ENCODE measurements at regions not wholly inside any gene's neighbourhood (a gene's known extent, or its start where the extent isn't known, plus 50 kb on each side); places are given as distances from the start of the nearest gene placed in this dataset.

- no peak for DNase-seq (ENCODE audit: low spot score)
Observed at GRCh38 chr10:8229153-8229552, 174.7 kb downstream of the GATA3 start.

- DNase-seq (ENCODE audit: low spot score): no peak
Observed at GRCh38 chr10:8230902-8231301, 176.4 kb downstream of the GATA3 start.

DNA sequence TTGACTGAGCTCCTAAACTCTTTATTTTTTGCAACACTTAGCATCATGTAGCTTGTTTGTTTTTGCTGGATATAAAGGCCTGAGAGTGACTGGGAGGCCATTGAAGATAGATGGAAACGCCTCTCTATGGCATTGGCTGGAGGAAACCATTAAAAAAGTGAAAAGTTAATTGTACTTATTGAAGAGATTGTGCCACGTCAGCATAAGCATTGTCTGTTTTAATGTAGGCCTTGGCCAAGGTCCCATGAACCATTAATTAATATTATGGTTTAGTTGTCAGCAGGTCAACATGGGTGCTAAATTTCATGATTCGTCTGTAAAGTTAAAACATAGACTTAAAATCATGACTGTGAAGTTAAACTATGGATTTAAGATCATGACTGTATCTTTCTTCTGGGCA lies 178.6 kb downstream of the GATA3 start:
- DNase-seq (ENCODE audit: low spot score): no peak

DNA sequence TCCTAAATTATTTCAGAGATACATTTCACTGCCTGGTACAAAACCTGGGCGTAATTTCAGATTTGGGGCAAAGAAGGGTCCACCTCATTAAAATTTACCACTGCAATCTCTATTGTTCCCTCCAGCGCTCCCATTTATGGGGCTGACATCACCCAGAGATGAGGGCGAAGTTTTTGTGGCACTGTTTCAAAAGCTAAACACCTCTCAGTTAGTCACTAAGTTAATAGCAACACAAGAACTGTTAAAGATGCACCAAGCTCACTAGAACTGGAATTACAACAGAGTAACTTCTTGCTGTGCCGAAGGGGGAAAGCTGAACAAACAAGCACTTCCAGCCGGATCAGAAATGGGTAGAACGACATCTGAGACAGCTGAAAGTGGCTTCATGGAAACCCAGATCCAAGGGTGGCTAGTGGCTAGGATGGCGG lies 179.4 kb downstream of the GATA3 start:
- no peak for DNase-seq (ENCODE audit: low spot score)

DNA sequence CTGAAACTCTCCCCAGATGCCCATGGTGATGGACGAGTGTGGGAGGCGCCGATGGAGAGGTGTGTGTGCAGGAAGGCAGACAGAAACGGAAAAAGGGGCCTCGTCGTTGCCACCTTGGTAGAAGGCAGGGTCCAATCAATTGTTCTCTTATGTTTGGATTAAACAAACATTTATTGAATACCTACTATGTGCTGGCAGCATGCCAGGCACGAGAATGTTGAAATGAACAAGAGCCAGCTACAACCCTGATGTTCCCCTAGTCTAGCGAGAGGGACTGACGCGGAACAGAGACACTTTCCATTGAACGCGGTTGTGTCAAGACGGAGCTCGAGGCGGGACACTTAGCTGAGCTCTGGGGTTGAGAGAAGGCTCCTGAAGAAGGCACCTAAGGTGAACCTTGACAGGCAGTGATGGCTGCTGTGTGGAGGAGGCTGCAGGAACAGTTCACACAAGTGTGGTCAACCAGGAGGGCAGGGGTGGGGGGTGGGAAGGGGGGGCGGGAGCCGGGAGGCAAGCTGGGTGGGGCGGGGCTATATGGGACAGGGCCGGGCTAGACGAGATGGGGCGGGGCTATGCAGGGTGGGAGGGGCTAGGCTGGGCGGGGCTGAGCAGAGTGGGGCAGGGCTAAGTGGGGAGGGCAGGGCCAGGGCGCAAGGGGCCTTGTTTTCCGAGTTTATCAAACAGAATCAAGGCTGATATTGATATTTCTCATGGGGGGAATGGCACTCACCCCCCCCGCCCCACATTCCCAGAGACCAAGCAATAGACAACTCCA lies 181.0 kb downstream of the GATA3 start:
- DNase-seq (ENCODE audit: low spot score): no peak

DNA sequence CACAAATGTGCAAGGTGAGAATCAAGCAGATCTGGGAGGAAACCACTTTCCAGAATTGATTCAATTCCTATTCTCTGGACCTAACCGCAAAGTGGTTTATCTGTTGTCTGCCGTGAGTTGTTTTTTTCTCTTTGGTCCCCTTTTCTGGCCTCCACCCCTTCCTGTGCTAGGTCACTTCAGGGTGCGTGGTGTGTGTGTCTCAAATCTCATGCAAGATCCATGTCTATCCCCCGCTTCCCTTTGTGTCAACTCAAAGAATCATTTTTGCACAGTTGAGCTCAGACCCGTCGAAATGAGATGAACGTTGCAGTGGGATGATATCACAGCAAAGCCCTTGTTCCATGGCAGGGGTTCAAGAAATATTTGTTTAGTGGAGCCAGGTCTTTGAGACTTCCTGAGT lies 184.5 kb downstream of the GATA3 start:
- no peak for DNase-seq (ENCODE audit: low spot score)

DNA sequence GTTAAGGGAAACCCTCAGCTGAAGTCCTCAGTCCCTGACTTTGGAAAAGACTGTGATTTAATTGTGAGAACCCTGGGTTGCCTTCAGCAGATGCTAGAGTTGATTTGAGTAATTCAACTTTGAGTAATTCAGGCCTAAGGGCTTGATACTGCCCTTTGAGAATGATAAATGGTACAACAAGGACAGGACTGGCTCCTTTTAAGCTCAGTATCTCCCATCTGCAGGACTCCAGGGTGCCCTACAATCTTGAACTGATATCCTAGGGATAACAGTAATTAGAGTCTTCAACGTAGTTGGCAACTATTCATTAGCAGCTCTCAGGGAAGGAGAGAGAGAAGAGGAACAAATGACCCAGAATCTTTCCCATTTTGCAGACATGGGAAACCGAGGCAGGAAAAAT lies 186.4 kb downstream of the GATA3 start:
- no peak for DNase-seq (ENCODE audit: low spot score)

DNA sequence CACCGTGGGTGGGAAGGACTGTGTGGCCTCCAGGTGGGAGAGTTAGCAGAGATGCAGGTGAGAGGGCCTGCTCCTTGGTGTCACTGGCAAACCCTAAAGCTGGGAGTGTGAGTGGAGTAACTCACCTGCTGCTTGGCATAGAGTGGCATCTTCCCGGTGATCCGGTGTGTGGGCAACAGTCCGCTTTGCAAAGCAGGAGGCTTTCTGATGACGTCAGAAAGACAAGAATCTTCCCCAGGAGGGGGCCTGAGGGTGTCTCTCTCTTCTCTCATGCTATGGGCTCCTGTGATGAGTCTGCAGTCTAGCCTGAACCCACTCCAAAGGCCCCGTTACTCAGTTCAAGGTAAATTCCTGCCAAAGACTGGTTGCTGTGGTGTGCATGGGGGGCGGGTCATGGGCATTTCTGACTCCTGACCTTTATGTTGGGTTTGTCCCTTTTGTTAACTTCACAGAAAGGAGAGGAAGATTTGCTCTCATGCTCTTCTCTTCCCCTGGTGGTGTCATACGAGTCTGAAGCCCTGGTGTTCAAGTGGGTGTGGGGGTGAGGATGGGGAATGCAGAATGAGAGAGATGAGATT lies 187.9 kb downstream of the GATA3 start:
- DNase-seq (ENCODE audit: low spot score): no peak

GRCh38 chr10:8245131-8245813 lies 190.8 kb downstream of the GATA3 start:
- peak; percentile 22 for DNase-seq (ENCODE audit: low spot score)

GRCh38 chr10:8245814-8246142 lies 191.3 kb downstream of the GATA3 start:
- no peak for DNase-seq (ENCODE audit: low spot score)

DNA sequence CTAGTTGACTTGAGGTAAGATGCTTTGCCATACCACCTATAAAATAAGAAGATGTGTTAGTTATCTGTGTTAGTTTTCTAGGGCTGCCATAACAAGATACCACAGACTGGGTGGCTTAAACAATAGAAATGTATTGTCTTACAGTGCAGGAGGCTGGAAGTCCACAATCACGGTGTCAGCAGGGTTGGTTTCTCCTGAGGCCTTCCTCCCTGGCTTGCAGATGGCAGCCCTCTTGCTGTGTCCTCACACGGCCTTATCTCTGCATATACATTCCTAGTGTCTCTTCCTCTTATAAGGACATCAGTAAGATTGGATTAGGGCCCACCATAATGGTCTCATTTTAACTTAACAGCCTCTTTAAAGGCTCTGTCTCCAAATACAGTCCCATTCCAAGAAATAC lies 192.1 kb downstream of the GATA3 start:
- no peak for DNase-seq (ENCODE audit: low spot score)

DNA sequence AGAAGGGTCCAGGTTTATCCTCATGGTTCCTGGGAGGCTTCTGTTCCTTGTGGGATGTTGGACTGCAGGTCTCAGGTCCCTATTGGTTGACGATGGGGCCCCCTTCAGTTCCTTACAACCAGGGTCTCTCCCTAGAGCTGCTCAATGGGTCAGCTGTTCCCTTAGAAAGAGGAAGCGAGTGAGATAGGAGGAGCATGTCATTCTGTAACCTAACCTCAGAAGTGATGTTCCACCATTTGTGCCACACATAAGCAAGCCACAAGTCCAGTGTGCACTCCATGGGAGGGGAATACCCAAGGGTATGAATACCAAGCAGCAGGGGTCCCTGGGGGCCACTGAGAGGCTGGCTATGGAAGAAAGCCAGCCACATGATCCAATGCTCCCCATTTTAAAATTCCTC lies 192.7 kb downstream of the GATA3 start:
- no peak for DNase-seq (ENCODE audit: low spot score)

GRCh38 chr10:8248868-8249267 lies 194.4 kb downstream of the GATA3 start:
- no peak for DNase-seq (ENCODE audit: low spot score)

GRCh38 chr10:8254350-8254749 lies 199.9 kb downstream of the GATA3 start:
- no peak for DNase-seq (ENCODE audit: low spot score)

DNA sequence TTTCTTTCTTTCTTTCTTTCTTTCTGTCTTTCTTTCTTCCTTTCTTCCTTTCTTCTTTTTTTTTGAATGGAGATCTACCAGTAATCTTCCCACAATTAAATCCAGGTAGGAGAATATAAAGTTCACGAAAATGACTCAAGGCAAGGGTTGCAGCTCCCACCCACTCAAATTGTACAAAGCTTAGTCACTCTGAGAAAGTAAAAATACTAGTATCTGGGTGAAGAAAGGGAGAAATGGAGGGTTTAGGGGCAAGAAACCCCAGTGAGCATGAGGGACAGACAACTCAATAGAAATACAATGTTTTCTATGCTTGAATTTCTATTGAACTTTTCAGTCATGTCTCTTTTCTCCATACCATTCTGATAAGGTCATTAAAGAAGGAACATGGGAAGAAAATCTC lies 200.8 kb downstream of the GATA3 start:
- no peak for DNase-seq (ENCODE audit: low spot score)

- no peak for DNase-seq (ENCODE audit: low spot score)
Observed at GRCh38 chr10:8260645-8261044, 206.2 kb downstream of the GATA3 start.

GRCh38 chr10:8262317-8262716 lies 207.8 kb downstream of the GATA3 start:
- DNase-seq (ENCODE audit: low spot score): no peak

- no peak for DNase-seq (ENCODE audit: low spot score)
Observed at GRCh38 chr10:8269976-8270375, 215.5 kb downstream of the GATA3 start.

- DNase-seq (ENCODE audit: low spot score): no peak
Observed at GRCh38 chr10:8272794-8273425, 218.4 kb downstream of the GATA3 start.

GRCh38 chr10:8273749-8274148 lies 219.3 kb downstream of the GATA3 start:
- peak; percentile 63 for DNase-seq (ENCODE audit: low spot score)

DNA sequence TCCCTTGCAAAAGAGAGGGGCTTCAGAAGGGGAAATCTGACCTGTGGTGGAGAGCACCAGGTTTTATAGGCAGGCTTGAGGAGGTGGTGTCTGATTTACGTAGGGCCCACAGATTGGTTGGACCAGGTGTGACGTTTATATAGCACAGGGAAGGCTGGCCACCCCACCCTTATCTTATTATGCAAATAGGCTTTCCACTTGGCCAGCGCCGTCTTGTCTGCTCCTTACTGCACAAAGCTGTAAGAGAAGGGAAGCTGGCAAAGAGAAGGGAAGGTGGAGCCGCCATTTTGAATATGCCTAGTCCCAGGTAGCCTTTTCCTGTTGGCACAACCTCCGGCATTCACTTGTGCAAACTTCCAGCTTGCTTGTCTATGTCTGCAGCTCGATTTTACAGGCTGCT lies 221.4 kb downstream of the GATA3 start:
- DNase-seq (ENCODE audit: low spot score): no peak

DNA sequence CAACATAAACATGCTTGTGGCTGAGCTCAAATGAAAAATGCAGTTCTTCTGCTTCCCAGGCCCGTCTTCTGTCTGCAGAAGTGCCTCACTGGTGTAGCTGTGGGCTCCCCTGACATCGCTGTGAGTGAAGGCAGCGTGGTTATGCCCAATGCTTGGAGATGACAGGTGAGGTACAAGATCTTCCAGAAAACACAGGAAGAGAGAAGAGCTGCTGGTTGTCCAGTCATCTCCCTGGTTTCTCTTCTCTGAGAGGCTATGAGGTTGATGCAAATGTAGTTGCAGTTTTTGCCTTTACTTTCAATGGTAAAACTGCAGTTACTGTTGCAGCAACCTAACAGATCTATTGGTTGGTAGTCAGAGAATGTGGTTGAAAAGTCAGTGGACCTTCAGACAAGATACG lies 223.6 kb downstream of the GATA3 start:
- DNase-seq (ENCODE audit: low spot score): no peak

DNA sequence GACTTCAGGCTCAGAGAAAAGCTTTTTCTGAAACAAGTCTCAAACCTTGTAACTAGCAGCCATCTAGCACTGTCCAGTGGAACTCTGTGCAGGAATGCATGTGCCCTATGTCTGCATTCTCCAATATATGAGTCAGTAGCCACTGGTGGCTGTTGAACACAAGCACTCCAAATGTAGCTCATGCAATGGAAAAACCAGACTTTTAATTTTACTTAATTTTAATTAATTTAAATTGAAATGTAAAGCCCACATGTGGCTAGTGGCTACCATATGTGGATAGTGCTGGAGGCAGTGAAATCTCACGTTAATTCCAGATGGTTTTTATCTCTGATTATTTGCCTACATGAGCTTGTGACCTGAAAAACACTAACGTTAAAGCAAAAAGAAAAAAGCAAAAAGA lies 225.1 kb downstream of the GATA3 start:
- no peak for DNase-seq (ENCODE audit: low spot score)
